PC-3 (cell line): ENCODE measurements at regions not wholly inside any gene's neighbourhood (a gene's known extent, or its start where the extent isn't known, plus 50 kb on each side); places are given as distances from the start of the nearest gene placed in this dataset.

ENCODE experiments used
- CTCF ChIP-seq: fragments of 300-600 bp; sonication (generic); conservative IDR thresholded peaks from 2 replicates; pipeline ENCODE4 v1.5.1; 2017; ENCODE audit warnings: antibody characterized with exemption, low read depth, mild to moderate bottlenecking, low read length
- EZH2 ChIP-seq: fragments of 300-600 bp; sonication (generic); IDR thresholded peaks from one replicate; pipeline ENCODE4 v1.6.1; 2017; ENCODE audit warnings: antibody characterized with exemption, mild to moderate bottlenecking, low read length; ENCODE audit not compliant: unreplicated experiment

GRCh38 chr6:141981190-141981589 is 151.5 kb upstream of the GJE1 start:
- no peak for TF ChIP-seq CTCF
- no peak for TF ChIP-seq EZH2
